ENCODE measurements at regions not wholly inside any gene's neighbourhood (a gene's known extent, or its start where the extent isn't known, plus 50 kb on each side); places are given as distances from the start of the nearest gene placed in this dataset.

- TF ChIP-seq EP300 (IDR thresholded peaks at IDR 0.05) (no peak), POLR2A (IDR thresholded peaks at IDR 0.05) (no peak), CTCF (IDR thresholded peaks at IDR 0.05) (no peak)
Observed at GRCh38 chr5:124257048-124257447, 489.4 kb downstream of the ZNF608 start.
